ENCODE measurements at regions not wholly inside any gene's neighbourhood (a gene's known extent, or its start where the extent isn't known, plus 50 kb on each side); places are given as distances from the start of the nearest gene placed in this dataset.

- TF ChIP-seq MAX (IDR thresholded peaks at IDR 0.05) (no peak), TEAD4 (IDR thresholded peaks at IDR 0.05) (no peak), EP300 (IDR thresholded peaks at IDR 0.05; ENCODE audit: borderline replicate concordance) (no peak), CREB1 (IDR thresholded peaks at IDR 0.05; ENCODE audit: low read depth) (no peak), YY1 (IDR thresholded peaks at IDR 0.05; ENCODE audit: low read depth) (no peak), TAF1 (IDR thresholded peaks at IDR 0.05; ENCODE audit: low read depth) (no peak), TCF12 (IDR thresholded peaks at IDR 0.05; ENCODE audit: low read depth) (no peak), REST (IDR thresholded peaks at IDR 0.05; ENCODE audit: low read depth) (no peak), EGR1 (IDR thresholded peaks at IDR 0.05) (no peak), ZBTB7A (IDR thresholded peaks at IDR 0.05; ENCODE audit: low read depth) (no peak), CEBPB (IDR thresholded peaks at IDR 0.05) (no peak), RAD21 (IDR thresholded peaks at IDR 0.05; ENCODE audit: low read depth) (no peak), NFIC (IDR thresholded peaks at IDR 0.05) (no peak)
- TF ChIP-seq, protein P1, sequence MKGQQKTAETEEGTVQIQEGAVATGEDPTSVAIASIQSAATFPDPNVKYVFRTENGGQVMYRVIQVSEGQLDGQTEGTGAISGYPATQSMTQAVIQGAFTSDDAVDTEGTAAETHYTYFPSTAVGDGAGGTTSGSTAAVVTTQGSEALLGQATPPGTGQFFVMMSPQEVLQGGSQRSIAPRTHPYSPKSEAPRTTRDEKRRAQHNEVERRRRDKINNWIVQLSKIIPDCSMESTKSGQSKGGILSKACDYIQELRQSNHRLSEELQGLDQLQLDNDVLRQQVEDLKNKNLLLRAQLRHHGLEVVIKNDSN (IDR thresholded peaks at IDR 0.05): no peak
These were observed 178.2 kb downstream of the SUCLG1 start for GRCh38 chr2:84280873-84281272.

GRCh38 chr2:84278386-84278785 is 180.7 kb downstream of the SUCLG1 start:
- no peak for TF ChIP-seq TCF12 (IDR thresholded peaks at IDR 0.05; ENCODE audit: low read depth)
- TF ChIP-seq RAD21 (IDR thresholded peaks at IDR 0.05; ENCODE audit: low read depth): no peak
- no peak for TF ChIP-seq REST (IDR thresholded peaks at IDR 0.05; ENCODE audit: low read depth)
- no peak for TF ChIP-seq TEAD4 (IDR thresholded peaks at IDR 0.05)
- no peak for TF ChIP-seq YY1 (IDR thresholded peaks at IDR 0.05; ENCODE audit: low read depth)
- TF ChIP-seq EGR1 (IDR thresholded peaks at IDR 0.05): no peak
- TF ChIP-seq NFIC (IDR thresholded peaks at IDR 0.05): no peak
- TF ChIP-seq MAX (IDR thresholded peaks at IDR 0.05): no peak
- no peak for TF ChIP-seq CEBPB (IDR thresholded peaks at IDR 0.05)
- TF ChIP-seq, protein P1 (IDR thresholded peaks at IDR 0.05): no peak
- no peak for TF ChIP-seq ZBTB7A (IDR thresholded peaks at IDR 0.05; ENCODE audit: low read depth)

DNA sequence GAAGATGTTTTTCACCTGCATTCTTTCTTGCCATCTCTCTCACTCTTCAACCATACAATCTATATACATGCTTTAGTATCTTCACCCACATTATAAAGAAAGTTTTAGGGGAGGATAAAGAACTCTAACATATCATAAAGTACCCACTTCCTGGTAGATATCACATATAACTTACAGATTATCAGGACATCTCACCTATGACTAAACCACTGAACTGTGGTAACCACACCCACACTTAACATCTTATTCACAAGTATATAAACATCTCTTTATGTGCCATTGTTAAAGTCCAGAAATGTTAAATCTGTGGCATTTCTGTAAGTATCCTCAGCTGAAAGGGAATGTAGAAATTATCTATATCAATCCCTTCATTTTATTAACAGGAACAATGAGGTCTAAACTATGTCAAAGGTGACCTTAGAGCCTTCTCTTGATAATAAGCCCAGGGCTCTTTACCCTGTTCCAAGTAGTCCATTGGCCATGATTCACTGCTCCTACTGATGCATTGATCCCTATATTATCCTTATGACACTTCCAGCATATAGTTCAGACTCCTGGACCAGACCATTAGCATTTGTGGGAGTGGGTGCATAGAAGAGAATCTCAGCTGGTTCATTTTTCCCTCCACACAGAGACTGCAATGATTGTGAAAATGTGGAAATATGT is 182.4 kb downstream of the SUCLG1 start:
- no peak for TF ChIP-seq RAD21 (IDR thresholded peaks at IDR 0.05; ENCODE audit: low read depth)
- no peak for TF ChIP-seq MAX (IDR thresholded peaks at IDR 0.05)
- TF ChIP-seq CEBPB (IDR thresholded peaks at IDR 0.05): no peak
- TF ChIP-seq CREB1 (IDR thresholded peaks at IDR 0.05; ENCODE audit: low read depth): no peak
- no peak for TF ChIP-seq REST (IDR thresholded peaks at IDR 0.05; ENCODE audit: low read depth)
- no peak for TF ChIP-seq ZBTB7A (IDR thresholded peaks at IDR 0.05; ENCODE audit: low read depth)
- no peak for TF ChIP-seq FOXM1 (IDR thresholded peaks at IDR 0.05; ENCODE audit: borderline replicate concordance, low read depth)
- TF ChIP-seq, protein P1 (IDR thresholded peaks at IDR 0.05): no peak
- TF ChIP-seq TCF12 (IDR thresholded peaks at IDR 0.05; ENCODE audit: low read depth): no peak
- TF ChIP-seq TAF1 (IDR thresholded peaks at IDR 0.05; ENCODE audit: low read depth): no peak
- TF ChIP-seq YY1 (IDR thresholded peaks at IDR 0.05; ENCODE audit: low read depth): no peak
- TF ChIP-seq EGR1 (IDR thresholded peaks at IDR 0.05): no peak
- TF ChIP-seq TEAD4 (IDR thresholded peaks at IDR 0.05): no peak
- no peak for TF ChIP-seq EP300 (IDR thresholded peaks at IDR 0.05; ENCODE audit: borderline replicate concordance)
- no peak for TF ChIP-seq NFIC (IDR thresholded peaks at IDR 0.05)
